GM21390 (cell line): ENCODE measurements at regions not wholly inside any gene's neighbourhood (a gene's known extent, or its start where the extent isn't known, plus 50 kb on each side); places are given as distances from the start of the nearest gene placed in this dataset.
"Not testable (repeated sequence)": the region's sequence is repeated elsewhere in the genome, so short reads cannot be mapped to it uniquely, and the experiment has no call there.

Source experiments
- ATAC-seq: cut with Tn5 transposase; IDR thresholded peaks from one replicate; pipeline ENCODE4 v1.9.1; 2021; ENCODE audit not compliant: unreplicated experiment

GRCh38 chr9:62952840-62953239 lies 1763.0 kb downstream of the SPATA31A7 start:
- not testable (repeated sequence) for ATAC-seq
